Heart left ventricle (tissue), 13 donors: ENCODE measurements at regions not wholly inside any gene's neighbourhood (a gene's known extent, or its start where the extent isn't known, plus 50 kb on each side); places are given as distances from the start of the nearest gene placed in this dataset.

Experiments
- CTCF ChIP-seq, 12 donors: fragments of 200-600 bp; sonication (generic) in 4 of 12; IDR thresholded peaks; one replicate each; pipeline versions ENCODE4 v1.5.0 to v1.8.0; 2018 to 2022; ENCODE audit warnings: antibody characterized with exemption in 12 of 12, mild to moderate bottlenecking in 5 of 12
- POLR2A ChIP-seq, 2 donors: fragments of 450-650 bp; IDR thresholded peaks; one replicate each; pipeline ENCODE4 v1.6.1; 2017; ENCODE audit warnings: antibody characterized with exemption in 2 of 2, mild to moderate bottlenecking in 2 of 2, moderate library complexity in 2 of 2
- donor health status: ischemic (EF 13 %, LVEDD 7.1; RV severe dilation, severe dysfunction).
- donor health status: DM: no; HTN: yes; CAD: no.
- donor health status: DM: no; HTN: no; CAD: no.
- donor health status: ischemic (EF 25% LVEDD 6.9; RV normal size, moderate dysfunction).
- donor health status: ischemic (EF 25% LVEDD 5.7; RV mildly dilated, moderate dysfunction).
- donor health status: ischemic (EF 35%, LVEDD 5.7; RV mildly dilated, moderate dysfunction).
- donor health status: nonischemic (EF 11% LVEDD 7.7; RV severe dilation, severe dysfunction).
- donor health status: DM: yes; HTN: yes; CAD: no.
- donor health status: PGD.
- donor health status: ischemic (EF 29% LVEDD 5.4; RV normal size, mild dysfunction).
- donor health status: nonischemic (EF 23%, LVEDD 6.1; RV moderate dilation, normal function).

GRCh38 chr2:154555710-154556109 lies 142.8 kb upstream of the KCNJ3 start:
- TF ChIP-seq CTCF (IDR thresholded peaks at IDR 0.05) (no peak), POLR2A (IDR thresholded peaks at IDR 0.05) (no peak)
